Liver (tissue), 8 donors: ENCODE measurements at regions not wholly inside any gene's neighbourhood (a gene's known extent, or its start where the extent isn't known, plus 50 kb on each side); places are given as distances from the start of the nearest gene placed in this dataset.

Experiments used
- DNase-seq: peaks from one replicate; pipeline ENCODE4 v3.0.0-alpha.2; 2017; ENCODE audit warnings: low spot score
- H3K27ac ChIP-seq, 2 donors: one replicate each; pipeline ENCODE4 v1.7.0; 2013; ENCODE audit warnings: inconsistent platforms in 2 of 2, low read length in 2 of 2, control low read depth in 1 of 2, low read depth in 1 of 2, mild to moderate bottlenecking in 1 of 2
- H3K27me3 ChIP-seq, 4 donors: one replicate each; pipeline versions ENCODE4 v1.6.1 to v1.7.0; 2013; ENCODE audit warnings: low read length in 3 of 4, inconsistent platforms in 1 of 4, mild to moderate bottlenecking in 1 of 4, moderate library complexity in 1 of 4; ENCODE audit not compliant: control insufficient read depth in 4 of 4, insufficient read depth in 4 of 4
- H3K36me3 ChIP-seq, 4 donors: one replicate each; pipeline versions ENCODE4 v1.6.1 to v1.7.0; 2013; ENCODE audit warnings: low read length in 3 of 4, mild to moderate bottlenecking in 3 of 4, low read depth in 1 of 4, moderate library complexity in 1 of 4; ENCODE audit not compliant: control insufficient read depth in 4 of 4, insufficient read depth in 3 of 4
- H3K4me1 ChIP-seq, 4 donors: one replicate each; pipeline versions ENCODE4 v1.6.1 to v1.7.0; 2013; ENCODE audit warnings: low read length in 3 of 4, mild to moderate bottlenecking in 3 of 4, moderate library complexity in 1 of 4; ENCODE audit not compliant: control insufficient read depth in 4 of 4, insufficient read depth in 4 of 4
- H3K4me3 ChIP-seq, 3 donors: one replicate each; pipeline versions ENCODE4 v1.6.1 to v1.7.0; 2013; ENCODE audit warnings: low read length in 3 of 3, control low read depth in 1 of 3, low read depth in 1 of 3, mild to moderate bottlenecking in 1 of 3
- H3K9ac ChIP-seq, 2 donors: one replicate each; pipeline ENCODE4 v1.7.0; 2013; ENCODE audit warnings: low read length in 2 of 2, mild to moderate bottlenecking in 2 of 2, moderate library complexity in 2 of 2, control low read depth in 1 of 2, low read depth in 1 of 2
- H3K9me3 ChIP-seq, 4 donors: one replicate each; pipeline versions ENCODE4 v1.6.1 to v1.7.0; 2013; ENCODE audit warnings: low read length in 3 of 4; ENCODE audit not compliant: control insufficient read depth in 4 of 4
- ATF3 ChIP-seq: IDR thresholded peaks from 2 replicates; pipeline ENCODE4 v1.6.1; 2016; ENCODE audit warnings: antibody characterized with exemption
- CTCF ChIP-seq: fragments of 150-350 bp; IDR thresholded peaks from 2 replicates; pipeline ENCODE4 v1.5.1; 2017; ENCODE audit warnings: improper control_type of control experiment, low read depth, low read length; ENCODE audit not compliant: missing input control
- EGR1 ChIP-seq, 2 donors: IDR thresholded peaks; 2 replicates each; pipeline ENCODE4 v1.6.1; 2016 to 2018; ENCODE audit warnings: antibody characterized with exemption in 2 of 2, low read depth in 2 of 2
- FOXA1 ChIP-seq: IDR thresholded peaks from 2 replicates; pipeline ENCODE4 v1.6.1; 2016; ENCODE audit warnings: antibody characterized with exemption
- FOXA2 ChIP-seq: IDR thresholded peaks from 2 replicates; pipeline ENCODE4 v1.6.1; 2016; ENCODE audit warnings: antibody characterized with exemption
- GABPA ChIP-seq, 2 donors: IDR thresholded peaks in 1 of 2; conservative IDR thresholded peaks in 1 of 2; 2 replicates each; pipeline ENCODE4 v1.6.1; 2016; ENCODE audit warnings: antibody characterized with exemption in 2 of 2, mild to moderate bottlenecking in 1 of 2, moderate library complexity in 1 of 2
- HNF4A ChIP-seq, 2 donors: conservative IDR thresholded peaks; 2 replicates each; pipeline ENCODE4 v1.6.1; 2016; ENCODE audit warnings: antibody characterized with exemption in 2 of 2, mild to moderate bottlenecking in 2 of 2
- HNF4G ChIP-seq: IDR thresholded peaks from 2 replicates; pipeline ENCODE4 v1.6.1; 2016; ENCODE audit warnings: antibody characterized with exemption
- JUND ChIP-seq, 2 donors: IDR thresholded peaks; 2 replicates each; pipeline ENCODE4 v1.6.1; 2016; ENCODE audit warnings: antibody characterized with exemption in 2 of 2
- MAX ChIP-seq: IDR thresholded peaks from 2 replicates; pipeline ENCODE4 v1.6.1; 2016; ENCODE audit warnings: antibody characterized with exemption
- NR2F2 ChIP-seq: IDR thresholded peaks from 2 replicates; pipeline ENCODE4 v1.6.1; 2016; ENCODE audit warnings: antibody characterized with exemption
- RAD21 ChIP-seq, 2 donors: IDR thresholded peaks; 2 replicates each; pipeline ENCODE4 v1.6.1; 2016; ENCODE audit warnings: antibody characterized with exemption in 2 of 2, mild to moderate bottlenecking in 2 of 2
- REST ChIP-seq: IDR thresholded peaks from 2 replicates; pipeline ENCODE4 v1.6.1; 2016; ENCODE audit warnings: antibody characterized with exemption, mild to moderate bottlenecking
- SP1 ChIP-seq: IDR thresholded peaks from 2 replicates; pipeline ENCODE4 v1.6.1; 2018; ENCODE audit warnings: antibody characterized with exemption, mild to moderate bottlenecking
- TAF1 ChIP-seq: conservative IDR thresholded peaks from 2 replicates; pipeline ENCODE4 v1.6.1; 2016; ENCODE audit warnings: antibody characterized with exemption, mild to moderate bottlenecking
- YY1 ChIP-seq: IDR thresholded peaks from 2 replicates; pipeline ENCODE4 v1.6.1; 2016; ENCODE audit warnings: antibody characterized with exemption, mild to moderate bottlenecking
- ZBTB33 ChIP-seq: IDR thresholded peaks from 2 replicates; pipeline ENCODE4 v1.6.1; 2016; ENCODE audit warnings: antibody characterized with exemption
- WGBS: extraction: QIAGEN DNeasy Blood & Tissue Kit; methylation state at CpG from one replicate; pipeline ENCODE4 v1.1.7; 2013; 5-methylcytosine and 5-hydroxymethylcytosine counted together
- donor health status: healthy.
- donor health status: healthy.
- donor health status: healthy.
- donor health status: healthy.
- donor health status: healthy.

GRCh38 chr2:240373289-240373885 is 62.1 kb upstream of the GPC1 start:
- no peak overlapping the region for H3K9ac ChIP-seq
- no peaks in the 10 kb centered on the region for H3K9me3 ChIP-seq
- no peak for DNase-seq
- no peaks in the 10 kb centered on the region for H3K36me3 ChIP-seq
- H3K27me3 ChIP-seq = no peaks in the 10 kb centered on the region
- TF ChIP-seq NR2F2 (no peak), CTCF (no peak), RAD21 (IDR thresholded peaks at IDR 0.05) (no peak), EGR1 (IDR thresholded peaks at IDR 0.05; ENCODE audit: low read depth in 2 of 2) (no peak), JUND (IDR thresholded peaks at IDR 0.05) (no peak), FOXA1 (no peak), GABPA (IDR thresholded peaks at IDR 0.05 in 1 of 2, conservative IDR thresholded peaks at IDR 0.05 in 1 of 2) (no peak), TAF1 (no peak), MAX (no peak), ZBTB33 (no peak), REST (no peak), ATF3 (no peak), HNF4G (no peak), HNF4A (conservative IDR thresholded peaks at IDR 0.05) (no peak), FOXA2 (no peak), YY1 (no peak), SP1 (no peak)
- H3K27ac ChIP-seq = peak overlapping the region in 1 of 2 donors; percentile 41
- no peak overlapping the region for H3K4me3 ChIP-seq
- peaks cover 6 to 21% (median 17%) of the 10 kb centered on the region in 4 donors for H3K4me1 ChIP-seq
- 95% methylated on average over 20 of the region's 20 CpGs for WGBS
